IMR-90 (cell line): ENCODE measurements at regions not wholly inside any gene's neighbourhood (a gene's known extent, or its start where the extent isn't known, plus 50 kb on each side); places are given as distances from the start of the nearest gene placed in this dataset.

Source experiments
- ATAC-seq: fragments of 200-7000 bp; cut with Tn5 transposase; 2 replicates; pipeline ENCODE4 v1.9.1; 2020; ENCODE audit warnings: low read depth, mild to moderate bottlenecking, moderate library complexity
- BruUV-seq: library from RNA; stranded (reverse); fragments of 400-500 nt; replicated peaks from 2 replicates; lab custom pipeline; 2021; lab: Mats Ljungman, UMichigan
- CTCF ChIA-PET: fragments of 300-600 bp; formaldehyde crosslinking; extraction: SDS; loops from one replicate; lab custom pipeline; 2021; ENCODE audit warnings: antibody characterized with exemption; lab: Yijun Ruan, JAX
- POLR2A ChIA-PET: fragments of 300-600 bp; sonication (Branson Sonifier 250); formaldehyde crosslinking; loops from one replicate; lab custom pipeline; 2022; ENCODE audit warnings: antibody characterized with exemption; ENCODE audit not compliant: unreplicated experiment; lab: Charles Lee
- DNase-seq: peaks from one replicate; pipeline ENCODE4 v3.0.0; 2013
- H2AFZ ChIP-seq: replicated peaks from 2 replicates; pipeline ENCODE3; 2013; ENCODE audit warnings: low read length, mild to moderate bottlenecking; ENCODE audit not compliant: poor library complexity
- H2AK5ac ChIP-seq: 2 replicates; pipeline ENCODE4 v1.6.1; 2013; ENCODE audit warnings: low read depth, low read length, inconsistent platforms
- H2AK9ac ChIP-seq: replicated peaks from 2 replicates; pipeline ENCODE3; 2013; ENCODE audit warnings: mild to moderate bottlenecking, low read depth, low read length, moderate library complexity; ENCODE audit not compliant: poor library complexity
- H2BK120ac ChIP-seq: 2 replicates; pipeline ENCODE4 v1.6.1; 2013; ENCODE audit warnings: low read depth, low read length, inconsistent platforms
- H2BK15ac ChIP-seq: 3 replicates; pipeline ENCODE4 v1.6.1; 2013; ENCODE audit warnings: low read depth, low read length, inconsistent platforms
- H2BK20ac ChIP-seq: 2 replicates; pipeline ENCODE4 v1.6.1; 2013; ENCODE audit warnings: low read depth, mild to moderate bottlenecking, inconsistent platforms, low read length, moderate library complexity
- H2BK5ac ChIP-seq: 2 replicates; pipeline ENCODE4 v1.6.1; 2013; ENCODE audit warnings: mild to moderate bottlenecking, low read depth, low read length, inconsistent platforms; ENCODE audit not compliant: poor library complexity, severe bottlenecking
- H3K14ac ChIP-seq: replicated peaks from 2 replicates; pipeline ENCODE4 v1.6.1; 2013; ENCODE audit warnings: low read depth, low read length, inconsistent platforms
- H3K18ac ChIP-seq: 2 replicates; pipeline ENCODE4 v1.6.1; 2013; ENCODE audit warnings: low read depth, low read length, control low read depth
- H3K23ac ChIP-seq: 2 replicates; pipeline ENCODE4 v1.6.1; 2013; ENCODE audit warnings: low read depth, low read length, inconsistent platforms
- H3K27ac ChIP-seq: 2 replicates; pipeline ENCODE4 v1.5.1; 2013; ENCODE audit warnings: mild to moderate bottlenecking, control low read depth, low read length; ENCODE audit not compliant: insufficient read depth
- H3K27me3 ChIP-seq: 2 replicates; pipeline ENCODE4 v1.6.1; 2013; ENCODE audit warnings: low read length; ENCODE audit not compliant: control insufficient read depth, insufficient read depth
- H3K36me3 ChIP-seq: 2 replicates; pipeline ENCODE4 v1.6.1; 2013; ENCODE audit warnings: low read length, mixed read lengths; ENCODE audit not compliant: control insufficient read depth, insufficient read depth
- H3K4ac ChIP-seq: 2 replicates; pipeline ENCODE4 v1.6.1; 2013; ENCODE audit warnings: low read depth, low read length, inconsistent platforms
- H3K4me1 ChIP-seq: 2 replicates; pipeline ENCODE4 v1.6.1; 2013; ENCODE audit warnings: low read length, mixed read lengths; ENCODE audit not compliant: control insufficient read depth, insufficient read depth
- H3K4me2 ChIP-seq: 2 replicates; pipeline ENCODE4 v1.6.1; 2013; ENCODE audit warnings: low read depth, mild to moderate bottlenecking, control low read depth, low read length, moderate library complexity
- H3K4me3 ChIP-seq: 2 replicates; pipeline ENCODE4 v1.5.1; 2013; ENCODE audit warnings: low read depth, mild to moderate bottlenecking, control low read depth, low read length, moderate library complexity; ENCODE audit not compliant: insufficient read depth
- H3K56ac ChIP-seq: 2 replicates; pipeline ENCODE4 v1.6.1; 2013; ENCODE audit warnings: low read length, inconsistent platforms; ENCODE audit not compliant: insufficient read depth; ENCODE audit errors: extremely low read depth
- H3K79me1 ChIP-seq, 2 experiments: 2 replicates each; pipeline ENCODE4 v1.6.1; 2013; ENCODE audit warnings: low read length in 2 of 2, inconsistent platforms in 1 of 2, low read depth in 1 of 2
- H3K9ac ChIP-seq: 2 replicates; pipeline ENCODE4 v1.6.1; 2013; ENCODE audit warnings: low read depth, low read length, control low read depth
- H3K9me1 ChIP-seq: 2 replicates; pipeline ENCODE4 v1.6.1; 2013; ENCODE audit warnings: low read length, inconsistent platforms; ENCODE audit not compliant: insufficient read depth
- H3K9me3 ChIP-seq: 2 replicates; pipeline ENCODE4 v1.6.1; 2013; ENCODE audit warnings: low read length; ENCODE audit not compliant: control insufficient read depth, insufficient read depth
- H4K20me1 ChIP-seq: 2 replicates; pipeline ENCODE4 v1.6.1; 2013; ENCODE audit warnings: low read length, inconsistent platforms; ENCODE audit not compliant: insufficient read depth
- H4K5ac ChIP-seq: 2 replicates; pipeline ENCODE4 v1.6.1; 2013; ENCODE audit warnings: mild to moderate bottlenecking, low read depth, low read length, control low read depth
- H4K8ac ChIP-seq, 2 experiments: 2 replicates each; pipeline ENCODE4 v1.6.1; 2013; ENCODE audit warnings: low read depth in 2 of 2, low read length in 2 of 2, control low read depth in 1 of 2, inconsistent platforms in 1 of 2
- H4K91ac ChIP-seq: 2 replicates; pipeline ENCODE4 v1.6.1; 2013; ENCODE audit warnings: low read depth, low read length, inconsistent platforms; ENCODE audit not compliant: insufficient read depth
- CEBPB ChIP-seq: IDR thresholded peaks from 2 replicates; pipeline ENCODE4 v1.6.1; 2012; ENCODE audit warnings: low read depth, low read length, improper control_type of control experiment
- FOS ChIP-seq: fragments of 150-350 bp; IDR thresholded peaks from 2 replicates; pipeline ENCODE4 v1.6.1; 2016; ENCODE audit warnings: low read depth, low read length
- NFE2L2 ChIP-seq: fragments of 150-350 bp; IDR thresholded peaks from 2 replicates; pipeline ENCODE4 v1.6.1; 2016; ENCODE audit warnings: low read depth, mild to moderate bottlenecking, low read length
- SMC3 ChIP-seq: fragments of 150-350 bp; IDR thresholded peaks from 2 replicates; pipeline ENCODE4 v1.6.1; 2016; ENCODE audit warnings: low read depth, mild to moderate bottlenecking, antibody characterized with exemption, low read length, moderate library complexity
- whole genome bisulfite sequencing, 2 experiments: methylation state at CpG; one replicate each; pipeline versions ENCODE4 v1.1.5 to v1.1.7; 2013; ENCODE audit warnings: missing lambda C conversion rate in 2 of 2; ENCODE audit not compliant: insufficient read length in 1 of 2; ENCODE audit errors: extremely low coverage in 2 of 2; 5-methylcytosine and 5-hydroxymethylcytosine counted together
- dilution Hi-C: fragments of 300-500 bp; cut with HindIII; formaldehyde crosslinking; loops from one replicate; pipeline ENCODE4 v1.14.3; 2018; ENCODE audit warnings: low sequenced_read_pairs; ENCODE audit not compliant: unreplicated experiment
- in situ Hi-C: fragments of 300-500 bp; cut with MboI; formaldehyde crosslinking; loops from 3 replicates; pipeline ENCODE4 v1.14.3; 2019; ENCODE audit warnings: low sequenced_read_pairs, inconsistent platforms, mixed read lengths
- intact Hi-C: fragments of 100-400 bp; cut with micrococcal nuclease; formaldehyde crosslinking; loops from 2 replicates; pipeline ENCODE4 v1.10.0; 2022
- TF ChIP-seq, protein P1 (sequence below): conservative IDR thresholded peaks from 2 replicates; pipeline ENCODE4 v1.5.1; 2012; ENCODE audit warnings: mild to moderate bottlenecking, low read depth, low read length, improper control_type of control experiment

DNA sequence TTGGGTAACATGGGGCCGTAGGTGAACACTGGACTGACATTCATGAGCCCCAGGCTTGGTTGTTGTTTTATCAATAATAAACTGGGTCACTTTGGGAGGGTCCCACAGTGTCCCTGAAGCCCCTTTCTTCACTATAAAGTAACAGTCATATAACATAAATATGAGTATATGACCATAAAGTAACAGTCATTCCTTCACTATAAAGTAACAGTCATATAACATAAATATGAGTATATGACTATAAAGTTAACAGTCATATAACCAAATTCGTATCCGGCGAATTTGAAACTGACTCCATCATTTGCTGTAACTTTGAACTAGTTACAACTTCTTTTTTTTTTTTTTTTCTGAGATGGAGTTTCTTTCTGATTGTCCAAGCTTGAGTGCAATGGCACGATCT lies 210.3 kb downstream of the KATNAL1 start:
- no peak overlapping the region for H4K5ac ChIP-seq
- no peak overlapping the region for H3K9ac ChIP-seq
- no peaks in the 10 kb centered on the region; the same call in 1 of the 2 replicates for H3K9me1 ChIP-seq
- H3K4me1 ChIP-seq, result no peaks in the 10 kb centered on the region
- H2BK15ac ChIP-seq, result no peak overlapping the region
- in situ Hi-C loops, result no loop called here
- H3K27me3 ChIP-seq, result peaks cover 12% of the 10 kb centered on the region
- H2AK9ac ChIP-seq, result no peak overlapping the region
- no peak for DNase-seq
- H2AFZ ChIP-seq, result no peak overlapping the region
- no peak overlapping the region for H3K14ac ChIP-seq
- H3K36me3 ChIP-seq, result no peaks in the 10 kb centered on the region
- CTCF ChIA-PET, result no interaction called here
- no peak overlapping the region for H3K23ac ChIP-seq
- POLR2A ChIA-PET, result no interaction called here
- no peak overlapping the region for H3K18ac ChIP-seq
- H3K4me2 ChIP-seq, result no peak overlapping the region
- H2BK5ac ChIP-seq, result no peak overlapping the region
- H4K20me1 ChIP-seq, result no peaks in the 10 kb centered on the region
- no peaks in the 10 kb centered on the region for H3K9me3 ChIP-seq
- no TSS peak for BruUV-seq
- no peak overlapping the region for H2BK20ac ChIP-seq
- no peak overlapping the region for H3K4me3 ChIP-seq
- TF ChIP-seq FOS (no peak), NFE2L2 (no peak), CEBPB (no peak), SMC3 (no peak)
- TF ChIP-seq, protein P1, sequence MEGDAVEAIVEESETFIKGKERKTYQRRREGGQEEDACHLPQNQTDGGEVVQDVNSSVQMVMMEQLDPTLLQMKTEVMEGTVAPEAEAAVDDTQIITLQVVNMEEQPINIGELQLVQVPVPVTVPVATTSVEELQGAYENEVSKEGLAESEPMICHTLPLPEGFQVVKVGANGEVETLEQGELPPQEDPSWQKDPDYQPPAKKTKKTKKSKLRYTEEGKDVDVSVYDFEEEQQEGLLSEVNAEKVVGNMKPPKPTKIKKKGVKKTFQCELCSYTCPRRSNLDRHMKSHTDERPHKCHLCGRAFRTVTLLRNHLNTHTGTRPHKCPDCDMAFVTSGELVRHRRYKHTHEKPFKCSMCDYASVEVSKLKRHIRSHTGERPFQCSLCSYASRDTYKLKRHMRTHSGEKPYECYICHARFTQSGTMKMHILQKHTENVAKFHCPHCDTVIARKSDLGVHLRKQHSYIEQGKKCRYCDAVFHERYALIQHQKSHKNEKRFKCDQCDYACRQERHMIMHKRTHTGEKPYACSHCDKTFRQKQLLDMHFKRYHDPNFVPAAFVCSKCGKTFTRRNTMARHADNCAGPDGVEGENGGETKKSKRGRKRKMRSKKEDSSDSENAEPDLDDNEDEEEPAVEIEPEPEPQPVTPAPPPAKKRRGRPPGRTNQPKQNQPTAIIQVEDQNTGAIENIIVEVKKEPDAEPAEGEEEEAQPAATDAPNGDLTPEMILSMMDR, result no peak
- H4K8ac ChIP-seq, result no peak overlapping the region
- H3K79me1 ChIP-seq, result no peaks in the 10 kb centered on the region
- no peak overlapping the region for H3K4ac ChIP-seq
- H4K91ac ChIP-seq, result no peak overlapping the region
- H3K27ac ChIP-seq, result no peak overlapping the region
- dilution Hi-C loops, result no loop called here
- H3K56ac ChIP-seq, result no peak overlapping the region
- no CpG with 5 or more reads among the region's 5 CpGs for WGBS, 2 experiments
- no peak overlapping the region for H2BK120ac ChIP-seq
- intact Hi-C loops, result no loop called here
- ATAC-seq, result no peak
- H2AK5ac ChIP-seq, result no peak overlapping the region
